ENCODE measurements at regions not wholly inside any gene's neighbourhood (a gene's known extent, or its start where the extent isn't known, plus 50 kb on each side); places are given as distances from the start of the nearest gene placed in this dataset.

DNA sequence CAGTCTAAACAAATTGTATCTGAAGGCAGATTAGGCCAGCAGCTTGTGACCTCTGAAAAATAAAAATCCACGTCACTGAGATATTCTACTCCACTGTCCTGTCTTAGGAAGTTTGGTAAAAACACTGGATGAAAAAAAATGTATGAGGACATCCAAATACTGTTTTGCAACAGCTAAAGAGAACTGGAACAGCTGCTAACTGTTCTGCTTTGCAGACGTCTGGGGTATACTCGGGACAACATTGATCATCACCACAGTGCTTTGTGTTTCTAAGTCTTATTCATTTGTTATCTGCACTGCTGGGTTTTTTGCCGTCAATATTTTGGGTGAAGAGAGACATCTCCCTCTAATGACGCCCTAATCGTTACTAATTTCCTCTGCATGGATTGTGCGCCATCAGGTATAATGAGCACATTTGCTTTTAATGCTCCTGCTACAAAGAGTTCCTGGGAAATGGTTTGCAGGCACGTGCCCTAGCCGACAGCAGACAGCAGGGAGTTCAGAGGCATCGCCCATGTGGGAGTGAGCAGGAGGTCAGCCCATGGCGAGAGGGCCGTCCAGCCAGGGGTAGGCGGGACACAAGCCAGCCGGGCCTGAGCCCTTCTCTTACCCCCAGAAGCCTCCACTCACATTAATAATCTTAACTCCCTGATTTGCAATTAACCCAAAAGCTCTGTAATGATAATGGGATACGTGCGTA, 87.0 kb downstream of the CBLN1 start:
- TF ChIP-seq, protein P1, sequence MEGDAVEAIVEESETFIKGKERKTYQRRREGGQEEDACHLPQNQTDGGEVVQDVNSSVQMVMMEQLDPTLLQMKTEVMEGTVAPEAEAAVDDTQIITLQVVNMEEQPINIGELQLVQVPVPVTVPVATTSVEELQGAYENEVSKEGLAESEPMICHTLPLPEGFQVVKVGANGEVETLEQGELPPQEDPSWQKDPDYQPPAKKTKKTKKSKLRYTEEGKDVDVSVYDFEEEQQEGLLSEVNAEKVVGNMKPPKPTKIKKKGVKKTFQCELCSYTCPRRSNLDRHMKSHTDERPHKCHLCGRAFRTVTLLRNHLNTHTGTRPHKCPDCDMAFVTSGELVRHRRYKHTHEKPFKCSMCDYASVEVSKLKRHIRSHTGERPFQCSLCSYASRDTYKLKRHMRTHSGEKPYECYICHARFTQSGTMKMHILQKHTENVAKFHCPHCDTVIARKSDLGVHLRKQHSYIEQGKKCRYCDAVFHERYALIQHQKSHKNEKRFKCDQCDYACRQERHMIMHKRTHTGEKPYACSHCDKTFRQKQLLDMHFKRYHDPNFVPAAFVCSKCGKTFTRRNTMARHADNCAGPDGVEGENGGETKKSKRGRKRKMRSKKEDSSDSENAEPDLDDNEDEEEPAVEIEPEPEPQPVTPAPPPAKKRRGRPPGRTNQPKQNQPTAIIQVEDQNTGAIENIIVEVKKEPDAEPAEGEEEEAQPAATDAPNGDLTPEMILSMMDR (IDR thresholded peaks at IDR 0.05): no peak
- TF ChIP-seq POLR2A (IDR thresholded peaks at IDR 0.05): no peak

Measured in esophagus squamous epithelium (tissue), 4 donors.